NB4 (cell line): ENCODE measurements at regions not wholly inside any gene's neighbourhood (a gene's known extent, or its start where the extent isn't known, plus 50 kb on each side); places are given as distances from the start of the nearest gene placed in this dataset.

Experiments
- DNase-seq: peaks from one replicate; pipeline ENCODE4 v3.0.0; 2010; ENCODE audit warnings: low read depth
- H3K4me3 ChIP-seq: one replicate; pipeline ENCODE4 v1.5.1; 2011; ENCODE audit warnings: mild to moderate bottlenecking, low read depth, low read length, moderate library complexity
- MYC ChIP-seq: IDR thresholded peaks from 2 replicates; pipeline ENCODE4 v1.6.1; 2011; ENCODE audit warnings: low read depth, low read length
- POLR2A ChIP-seq: IDR thresholded peaks from 2 replicates; pipeline ENCODE4 v1.6.1; 2011; ENCODE audit warnings: mild to moderate bottlenecking; ENCODE audit not compliant: insufficient read length; ENCODE audit errors: extremely low read depth
- TF ChIP-seq, protein P1 (sequence below): IDR thresholded peaks from 2 replicates; pipeline ENCODE4 v1.6.1; 2011; ENCODE audit warnings: low read depth, low read length
- TF ChIP-seq, protein P2 (sequence below): IDR thresholded peaks from one replicate; pipeline ENCODE4 v1.5.1; 2012; ENCODE audit warnings: low read depth, low read length

DNA sequence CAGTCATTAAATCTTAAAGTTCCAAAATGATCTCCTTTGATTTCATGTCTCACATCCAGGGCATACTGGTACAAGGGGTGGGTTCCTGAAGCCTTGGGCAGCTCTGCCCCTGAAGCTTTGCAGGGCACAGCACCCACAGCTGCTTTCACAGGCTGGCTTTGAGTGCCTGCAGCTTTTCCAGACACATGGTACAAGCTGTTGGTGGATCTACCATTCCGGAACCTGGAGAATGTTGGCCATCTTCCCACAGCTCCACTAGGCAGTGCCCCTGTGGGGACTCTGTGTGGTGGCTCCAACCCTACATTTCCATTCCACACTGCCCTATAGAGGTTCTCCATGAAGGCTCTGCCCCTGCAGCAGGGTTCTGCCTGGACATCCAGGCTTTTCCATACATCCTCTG, 211.1 kb upstream of the THBS1 start:
- no peak for DNase-seq
- no peak overlapping the region for H3K4me3 ChIP-seq
- no peak for TF ChIP-seq POLR2A
- no peak for TF ChIP-seq MYC
- TF ChIP-seq, protein P1, sequence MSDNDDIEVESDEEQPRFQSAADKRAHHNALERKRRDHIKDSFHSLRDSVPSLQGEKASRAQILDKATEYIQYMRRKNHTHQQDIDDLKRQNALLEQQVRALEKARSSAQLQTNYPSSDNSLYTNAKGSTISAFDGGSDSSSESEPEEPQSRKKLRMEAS, result no peak
- TF ChIP-seq, protein P2, sequence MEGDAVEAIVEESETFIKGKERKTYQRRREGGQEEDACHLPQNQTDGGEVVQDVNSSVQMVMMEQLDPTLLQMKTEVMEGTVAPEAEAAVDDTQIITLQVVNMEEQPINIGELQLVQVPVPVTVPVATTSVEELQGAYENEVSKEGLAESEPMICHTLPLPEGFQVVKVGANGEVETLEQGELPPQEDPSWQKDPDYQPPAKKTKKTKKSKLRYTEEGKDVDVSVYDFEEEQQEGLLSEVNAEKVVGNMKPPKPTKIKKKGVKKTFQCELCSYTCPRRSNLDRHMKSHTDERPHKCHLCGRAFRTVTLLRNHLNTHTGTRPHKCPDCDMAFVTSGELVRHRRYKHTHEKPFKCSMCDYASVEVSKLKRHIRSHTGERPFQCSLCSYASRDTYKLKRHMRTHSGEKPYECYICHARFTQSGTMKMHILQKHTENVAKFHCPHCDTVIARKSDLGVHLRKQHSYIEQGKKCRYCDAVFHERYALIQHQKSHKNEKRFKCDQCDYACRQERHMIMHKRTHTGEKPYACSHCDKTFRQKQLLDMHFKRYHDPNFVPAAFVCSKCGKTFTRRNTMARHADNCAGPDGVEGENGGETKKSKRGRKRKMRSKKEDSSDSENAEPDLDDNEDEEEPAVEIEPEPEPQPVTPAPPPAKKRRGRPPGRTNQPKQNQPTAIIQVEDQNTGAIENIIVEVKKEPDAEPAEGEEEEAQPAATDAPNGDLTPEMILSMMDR, result no peak

DNA sequence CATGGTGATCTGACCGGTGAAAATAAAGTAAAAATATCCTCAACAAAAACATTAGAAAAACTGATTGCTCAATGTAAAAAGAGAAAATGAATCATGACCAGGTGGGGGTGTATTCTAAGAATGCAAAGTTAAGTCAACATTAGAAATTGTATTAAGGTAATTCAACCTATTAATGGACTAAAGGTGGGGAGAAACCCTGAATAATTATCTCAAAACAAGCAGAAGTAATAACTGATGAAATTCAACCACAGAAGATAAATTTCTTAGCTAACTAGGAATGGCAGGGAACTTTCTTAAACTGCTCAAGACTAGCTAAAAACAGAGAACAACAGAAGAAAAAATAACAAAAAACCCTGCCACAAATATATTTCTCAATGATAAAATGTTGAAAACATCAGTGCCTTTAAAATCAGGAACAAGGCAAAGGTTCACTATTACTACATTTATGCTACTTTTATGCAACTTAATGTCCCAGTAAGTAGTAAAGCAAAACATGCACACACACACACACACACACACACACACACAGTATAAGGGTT, 204.4 kb upstream of the THBS1 start:
- TF ChIP-seq MYC (no peak), POLR2A (no peak)
- TF ChIP-seq, protein P1, result no peak
- TF ChIP-seq, protein P2, result no peak
- H3K4me3 ChIP-seq, result no peak overlapping the region
- no peak for DNase-seq

DNA sequence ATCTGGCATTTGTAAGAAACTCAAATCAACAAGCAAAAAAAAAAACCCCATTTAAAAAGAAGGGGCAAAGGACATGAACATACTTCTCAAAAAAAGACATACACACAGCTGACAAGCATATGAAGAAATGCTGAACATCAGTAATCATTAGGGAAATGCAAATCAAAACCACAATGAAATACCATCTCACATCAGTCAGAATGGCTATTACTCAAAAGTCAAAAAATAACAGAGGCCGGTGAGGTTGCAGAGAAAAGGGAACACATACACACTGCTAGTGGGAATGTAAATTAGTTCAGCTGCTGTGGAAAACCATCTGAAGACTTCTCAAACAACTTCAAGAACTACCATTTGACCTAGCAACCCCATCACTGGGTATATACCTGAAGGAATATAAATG, 199.4 kb upstream of the THBS1 start:
- TF ChIP-seq MYC (no peak), POLR2A (no peak)
- TF ChIP-seq, protein P2, result no peak
- TF ChIP-seq, protein P1, result no peak
- no peak overlapping the region for H3K4me3 ChIP-seq
- DNase-seq, result no peak

DNA sequence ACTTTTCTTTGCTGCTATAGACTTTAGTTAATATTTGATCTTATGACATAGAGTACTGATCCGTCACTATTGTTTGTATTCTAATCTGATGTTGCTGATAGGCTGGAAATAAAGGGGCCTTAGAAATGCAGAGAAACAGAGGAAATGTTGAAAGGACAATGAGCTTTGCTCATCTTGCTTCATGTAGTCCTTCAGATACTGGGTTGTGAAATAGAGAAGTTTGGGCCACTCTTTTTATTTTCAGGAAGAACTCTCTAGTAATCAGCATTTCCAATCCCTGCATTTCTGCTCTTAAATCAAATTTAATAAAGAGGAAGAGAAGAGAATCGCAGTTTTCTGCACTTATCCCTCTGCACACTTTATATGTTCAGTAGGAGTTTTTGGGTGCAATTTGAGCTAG, 192.8 kb upstream of the THBS1 start:
- H3K4me3 ChIP-seq, result no peak overlapping the region
- no peak for TF ChIP-seq MYC
- TF ChIP-seq, protein P1, result no peak
- TF ChIP-seq, protein P2, result no peak
- no peak for TF ChIP-seq POLR2A
- peak; percentile 61 for DNase-seq

DNA sequence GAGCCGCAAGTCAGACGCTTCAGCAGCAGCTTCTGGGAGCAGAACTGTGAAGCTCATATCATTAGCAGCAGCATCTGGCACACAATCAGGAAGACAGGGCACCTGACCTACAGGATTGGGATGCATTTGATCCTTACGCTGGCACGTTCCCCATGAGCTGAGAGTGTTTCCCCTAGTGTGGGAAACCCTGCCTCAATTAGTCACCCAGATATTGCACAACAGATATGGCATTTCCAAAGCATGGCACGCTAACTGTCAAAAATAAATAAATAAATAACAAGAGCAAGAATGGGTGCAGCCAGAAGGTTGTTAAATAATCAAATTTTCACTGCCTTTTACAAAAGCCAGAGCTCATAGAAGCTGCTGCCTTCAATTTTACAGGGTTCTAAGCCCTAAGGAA, 189.6 kb upstream of the THBS1 start:
- no peak for TF ChIP-seq MYC
- TF ChIP-seq, protein P1, result no peak
- TF ChIP-seq POLR2A, result no peak
- TF ChIP-seq, protein P2, result no peak
- DNase-seq, result peak; percentile 63
- no peak overlapping the region for H3K4me3 ChIP-seq
